GM21515 (cell line): ENCODE measurements at regions not wholly inside any gene's neighbourhood (a gene's known extent, or its start where the extent isn't known, plus 50 kb on each side); places are given as distances from the start of the nearest gene placed in this dataset.

Experiments
- ATAC-seq: cut with Tn5 transposase; IDR thresholded peaks from one replicate; pipeline ENCODE4 v1.9.1; 2021; ENCODE audit not compliant: unreplicated experiment

GRCh38 chr1:79074975-79075374, 68.4 kb upstream of the ADGRL4 start:
- ATAC-seq: no peak

- ATAC-seq: no peak
Measured at GRCh38 chr1:79069828-79070227, 63.3 kb upstream of the ADGRL4 start.

GRCh38 chr1:79059341-79059740, 52.8 kb upstream of the ADGRL4 start:
- no peak for ATAC-seq
